Muscle layer of colon (tissue), 2 donors: ENCODE measurements at regions not wholly inside any gene's neighbourhood (a gene's known extent, or its start where the extent isn't known, plus 50 kb on each side); places are given as distances from the start of the nearest gene placed in this dataset.

ENCODE experiments used
- H3K27ac ChIP-seq: one replicate; pipeline ENCODE4 v1.7.0; 2013; ENCODE audit warnings: low read depth, mild to moderate bottlenecking, low read length, moderate library complexity
- H3K27me3 ChIP-seq, 2 donors: one replicate each; pipeline ENCODE4 v1.7.0; 2013; ENCODE audit warnings: low read length in 2 of 2, mild to moderate bottlenecking in 2 of 2; ENCODE audit not compliant: insufficient read depth in 2 of 2, control insufficient read depth in 1 of 2
- H3K36me3 ChIP-seq: one replicate; pipeline ENCODE4 v1.7.0; 2013; ENCODE audit warnings: mild to moderate bottlenecking, low read length; ENCODE audit not compliant: insufficient read depth
- H3K4me1 ChIP-seq: one replicate; pipeline ENCODE4 v1.7.0; 2013; ENCODE audit warnings: mild to moderate bottlenecking, low read length; ENCODE audit not compliant: insufficient read depth
- H3K4me3 ChIP-seq, 2 donors: one replicate each; pipeline ENCODE4 v1.7.0; 2013; ENCODE audit warnings: low read length in 2 of 2, low read depth in 1 of 2, mild to moderate bottlenecking in 1 of 2, moderate library complexity in 1 of 2
- H3K9ac ChIP-seq: one replicate; pipeline ENCODE4 v1.7.0; 2013; ENCODE audit warnings: low read length
- H3K9me3 ChIP-seq: one replicate; pipeline ENCODE4 v1.7.0; 2013; ENCODE audit warnings: mild to moderate bottlenecking, low read length
- donor health status: abdominal sarcoma.
- donor health status: Adenocarcinoma of cecum.

DNA sequence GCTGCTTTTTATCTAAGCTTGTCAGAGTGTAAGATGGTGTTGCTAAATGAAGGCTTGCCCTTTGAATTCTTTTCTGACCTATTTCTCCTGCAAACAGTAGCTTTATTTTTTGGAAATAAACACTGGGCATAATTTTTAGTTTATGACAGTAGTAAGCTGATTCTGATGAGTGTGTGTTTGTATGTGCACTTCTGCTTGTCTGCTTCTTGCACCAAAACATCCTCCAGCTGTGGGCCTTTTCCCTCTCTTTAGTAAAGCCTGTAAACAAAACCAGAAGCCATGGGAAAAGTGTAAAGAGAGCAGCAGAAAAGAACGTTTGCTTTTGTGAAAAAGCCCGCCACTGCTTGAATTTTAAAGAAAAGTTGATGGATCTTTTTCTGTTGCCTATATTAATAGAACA, 136.4 kb upstream of the IL12A start:
- Histone ChIP-seq H3K9ac (peak overlapping the region; percentile 57), H3K36me3 (no peaks in the 10 kb centered on the region), H3K27me3 (no peaks in the 10 kb centered on the region), H3K27ac (peak overlapping the region; percentile 74), H3K4me3 (peak overlapping the region in 1 of 2 donors; percentile 41), H3K4me1 (peaks cover 70% of the 10 kb centered on the region), H3K9me3 (no peaks in the 10 kb centered on the region)

- no peaks in the 10 kb centered on the region for H3K9me3 ChIP-seq
- H3K4me3 ChIP-seq, result peak overlapping the region; percentile 16 to 41
- H3K4me1 ChIP-seq, result peaks cover 68% of the 10 kb centered on the region
- H3K27me3 ChIP-seq, result no peaks in the 10 kb centered on the region
- H3K27ac ChIP-seq, result peak overlapping the region; percentile 74
- peak overlapping the region; percentile 57 for H3K9ac ChIP-seq
- H3K36me3 ChIP-seq, result no peaks in the 10 kb centered on the region
Measured at GRCh38 chr3:159852821-159853505, 135.7 kb upstream of the IL12A start.

- Histone ChIP-seq H3K4me1 (peaks cover 67% of the 10 kb centered on the region), H3K4me3 (peak overlapping the region; percentile 16 to 41), H3K36me3 (no peaks in the 10 kb centered on the region), H3K9ac (no peak overlapping the region), H3K27me3 (no peaks in the 10 kb centered on the region), H3K27ac (peak overlapping the region; percentile 76), H3K9me3 (no peaks in the 10 kb centered on the region)
Measured at GRCh38 chr3:159853506-159853864, 135.2 kb upstream of the IL12A start.

GRCh38 chr3:159854500-159855124, 134.0 kb upstream of the IL12A start:
- H3K36me3 ChIP-seq, result no peaks in the 10 kb centered on the region
- peak overlapping the region; percentile 27 for H3K9ac ChIP-seq
- H3K4me1 ChIP-seq, result peaks cover 73% of the 10 kb centered on the region
- H3K27ac ChIP-seq, result peak overlapping the region; percentile 74
- H3K4me3 ChIP-seq, result peak overlapping the region in 1 of 2 donors; percentile 34
- no peaks in the 10 kb centered on the region for H3K9me3 ChIP-seq
- no peaks in the 10 kb centered on the region for H3K27me3 ChIP-seq

- H3K9me3 ChIP-seq, result no peaks in the 10 kb centered on the region
- peak overlapping the region in 1 of 2 donors; percentile 10 for H3K4me3 ChIP-seq
- H3K9ac ChIP-seq, result no peak overlapping the region
- no peaks in the 10 kb centered on the region for H3K27me3 ChIP-seq
- H3K4me1 ChIP-seq, result peaks cover 79% of the 10 kb centered on the region
- H3K36me3 ChIP-seq, result no peaks in the 10 kb centered on the region
- peak overlapping the region; percentile 73 for H3K27ac ChIP-seq
Measured at GRCh38 chr3:159855599-159856346, 132.9 kb upstream of the IL12A start.

DNA sequence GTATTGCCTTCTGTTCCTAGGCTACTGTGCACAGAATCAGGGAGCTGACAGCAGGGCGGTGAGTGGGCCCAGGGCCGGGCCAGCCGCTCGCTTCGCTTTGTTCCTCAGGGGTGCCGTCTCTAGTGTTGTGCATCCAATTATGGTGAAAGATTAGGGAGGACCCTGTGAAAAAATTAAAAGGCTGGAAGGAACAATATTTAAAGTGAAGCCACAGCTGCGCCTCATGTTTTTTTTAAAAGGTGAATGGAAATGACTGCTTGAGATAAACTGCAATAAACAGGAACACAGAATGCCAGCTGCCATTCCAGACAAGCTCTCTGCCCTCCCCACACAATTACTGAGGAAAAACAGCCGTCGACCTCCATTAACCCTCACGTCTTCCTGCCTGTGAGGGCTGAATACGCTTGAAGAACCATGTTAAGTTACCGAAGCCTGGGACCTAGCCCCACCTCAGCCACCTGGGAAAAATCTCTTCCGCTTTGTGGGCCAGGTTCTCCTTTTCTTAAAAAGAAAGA, 132.0 kb upstream of the IL12A start:
- H3K27me3 ChIP-seq, result no peaks in the 10 kb centered on the region
- no peaks in the 10 kb centered on the region for H3K9me3 ChIP-seq
- H3K9ac ChIP-seq, result no peak overlapping the region
- H3K4me3 ChIP-seq, result peak overlapping the region in 1 of 2 donors; percentile 10
- peaks cover 76% of the 10 kb centered on the region for H3K4me1 ChIP-seq
- peak overlapping the region; percentile 73 for H3K27ac ChIP-seq
- no peaks in the 10 kb centered on the region for H3K36me3 ChIP-seq

GRCh38 chr3:159857840-159858239, 130.8 kb upstream of the IL12A start:
- Histone ChIP-seq H3K9me3 (no peaks in the 10 kb centered on the region), H3K4me3 (no peak overlapping the region), H3K36me3 (no peaks in the 10 kb centered on the region), H3K27me3 (no peaks in the 10 kb centered on the region), H3K4me1 (peaks cover 74% of the 10 kb centered on the region), H3K9ac (no peak overlapping the region), H3K27ac (no peak overlapping the region)

DNA sequence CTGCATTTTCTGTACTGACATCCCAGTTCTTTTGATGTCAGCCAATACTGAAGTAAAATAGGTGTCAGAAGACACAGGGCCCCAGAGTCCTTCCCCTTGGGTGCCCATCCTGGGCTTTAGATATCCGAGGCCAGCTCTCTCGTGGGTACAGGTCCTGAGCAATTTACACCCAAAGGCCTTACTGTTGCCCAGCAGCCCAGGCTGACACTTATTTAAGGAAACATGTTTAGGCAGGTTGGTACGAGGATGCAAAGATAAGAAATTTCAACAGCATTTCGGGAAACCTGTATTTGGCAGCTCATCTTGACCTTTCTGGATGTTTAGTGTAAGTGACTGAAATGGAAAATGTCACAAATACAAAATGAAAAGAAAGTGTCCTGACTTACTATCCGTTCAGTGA, 130.0 kb upstream of the IL12A start:
- Histone ChIP-seq H3K4me1 (peaks cover 73% of the 10 kb centered on the region), H3K36me3 (no peaks in the 10 kb centered on the region), H3K9me3 (no peaks in the 10 kb centered on the region), H3K9ac (no peak overlapping the region), H3K27me3 (no peaks in the 10 kb centered on the region), H3K4me3 (no peak overlapping the region), H3K27ac (no peak overlapping the region)

- no peaks in the 10 kb centered on the region for H3K9me3 ChIP-seq
- peaks cover 73% of the 10 kb centered on the region for H3K4me1 ChIP-seq
- no peak overlapping the region for H3K27ac ChIP-seq
- H3K4me3 ChIP-seq, result no peak overlapping the region
- H3K36me3 ChIP-seq, result no peaks in the 10 kb centered on the region
- no peak overlapping the region for H3K9ac ChIP-seq
- no peaks in the 10 kb centered on the region for H3K27me3 ChIP-seq
Measured at GRCh38 chr3:159859424-159859823, 129.2 kb upstream of the IL12A start.

GRCh38 chr3:159859836-159860235, 128.8 kb upstream of the IL12A start:
- H3K4me3 ChIP-seq, result no peak overlapping the region
- H3K27me3 ChIP-seq, result no peaks in the 10 kb centered on the region
- no peak overlapping the region for H3K9ac ChIP-seq
- H3K27ac ChIP-seq, result no peak overlapping the region
- no peaks in the 10 kb centered on the region for H3K9me3 ChIP-seq
- H3K36me3 ChIP-seq, result no peaks in the 10 kb centered on the region
- peaks cover 76% of the 10 kb centered on the region for H3K4me1 ChIP-seq

- Histone ChIP-seq H3K9me3 (no peaks in the 10 kb centered on the region), H3K27ac (no peak overlapping the region), H3K27me3 (no peaks in the 10 kb centered on the region), H3K4me3 (no peak overlapping the region), H3K4me1 (peaks cover 83% of the 10 kb centered on the region), H3K9ac (no peak overlapping the region), H3K36me3 (no peaks in the 10 kb centered on the region)
Measured at GRCh38 chr3:159860269-159861116, 128.1 kb upstream of the IL12A start.
